Neural crest cell (in vitro differentiated cells): ENCODE measurements at regions not wholly inside any gene's neighbourhood (a gene's known extent, or its start where the extent isn't known, plus 50 kb on each side); places are given as distances from the start of the nearest gene placed in this dataset.

Source experiments
- DNase-seq: peaks from one replicate; pipeline ENCODE4 v3.0.0; 2021; ENCODE audit warnings: low read depth, mixed read lengths, low spot score
- H3K27ac Mint-ChIP-seq: one replicate; pipeline ENCODE4 v1.8.0; 2021; ENCODE audit warnings: mild to moderate bottlenecking, mixed read lengths; ENCODE audit not compliant: unreplicated experiment
- H3K27me3 Mint-ChIP-seq: 2 replicates; pipeline ENCODE4 v1.8.0; 2021; ENCODE audit warnings: low read depth, mild to moderate bottlenecking, mixed read lengths
- H3K36me3 Mint-ChIP-seq: 2 replicates; pipeline ENCODE4 v1.8.0; 2021; ENCODE audit warnings: low read depth, mild to moderate bottlenecking, mixed read lengths
- H3K4me1 Mint-ChIP-seq: 2 replicates; pipeline ENCODE4 v1.8.0; 2021; ENCODE audit warnings: mixed read lengths
- H3K4me3 Mint-ChIP-seq: one replicate; pipeline ENCODE4 v1.8.0; 2021; ENCODE audit warnings: mild to moderate bottlenecking, mixed read lengths
- H3K9me3 Mint-ChIP-seq: 2 replicates; pipeline ENCODE4 v1.8.0; 2021; ENCODE audit warnings: mixed read lengths
- CTCF ChIP-seq: fragments of 200-600 bp; sonication (generic); conservative IDR thresholded peaks from 2 replicates; pipeline ENCODE4 v1.5.0; 2021; ENCODE audit warnings: antibody characterized with exemption, mild to moderate bottlenecking

- Mint-ChIP-seq H3K4me3 (no peak overlapping the region), H3K9me3 (no peaks in the 10 kb centered on the region), H3K36me3 (no peaks in the 10 kb centered on the region), H3K27ac (no peak overlapping the region), H3K4me1 (no peaks in the 10 kb centered on the region), H3K27me3 (no peaks in the 10 kb centered on the region)
- no peak for TF ChIP-seq CTCF
- no peak for DNase-seq
Observed at GRCh38 chr7:52463341-52463740, 572.1 kb upstream of the POM121L12 start.

GRCh38 chr7:52462474-52462873 lies 573.0 kb upstream of the POM121L12 start:
- H3K27ac Mint-ChIP-seq = no peak overlapping the region
- no peaks in the 10 kb centered on the region for H3K4me1 Mint-ChIP-seq
- TF ChIP-seq CTCF = no peak
- no peak for DNase-seq
- no peaks in the 10 kb centered on the region for H3K36me3 Mint-ChIP-seq
- no peaks in the 10 kb centered on the region for H3K9me3 Mint-ChIP-seq
- H3K27me3 Mint-ChIP-seq = no peaks in the 10 kb centered on the region
- H3K4me3 Mint-ChIP-seq = no peak overlapping the region

- TF ChIP-seq CTCF = no peak
- Mint-ChIP-seq H3K4me1 (no peaks in the 10 kb centered on the region), H3K9me3 (no peaks in the 10 kb centered on the region), H3K27ac (no peak overlapping the region), H3K36me3 (peaks cover 3% of the 10 kb centered on the region), H3K27me3 (no peaks in the 10 kb centered on the region), H3K4me3 (no peak overlapping the region)
- no peak for DNase-seq
Observed at GRCh38 chr7:52455571-52455970, 579.9 kb upstream of the POM121L12 start.

GRCh38 chr7:52450816-52451215 lies 584.6 kb upstream of the POM121L12 start:
- H3K9me3 Mint-ChIP-seq = no peaks in the 10 kb centered on the region
- H3K4me3 Mint-ChIP-seq = no peak overlapping the region
- peaks cover 3% of the 10 kb centered on the region for H3K36me3 Mint-ChIP-seq
- no peaks in the 10 kb centered on the region for H3K4me1 Mint-ChIP-seq
- DNase-seq = no peak
- no peak overlapping the region for H3K27ac Mint-ChIP-seq
- TF ChIP-seq CTCF = no peak
- H3K27me3 Mint-ChIP-seq = no peaks in the 10 kb centered on the region

- Mint-ChIP-seq H3K27me3 (no peaks in the 10 kb centered on the region), H3K9me3 (peaks cover 5% of the 10 kb centered on the region), H3K36me3 (peaks cover 6% of the 10 kb centered on the region), H3K27ac (no peak overlapping the region), H3K4me3 (no peak overlapping the region), H3K4me1 (no peaks in the 10 kb centered on the region)
- no peak for DNase-seq
- no peak for TF ChIP-seq CTCF
Observed at GRCh38 chr7:52447581-52448180, 587.8 kb upstream of the POM121L12 start.
